Stimulated activated CD4-positive, alpha-beta T cell treated with anti-CD3 and anti-CD28 coated beads, TNF-alpha, amount 100 ng/mL, for 48 hours (primary cell): ENCODE measurements at regions not wholly inside any gene's neighbourhood (a gene's known extent, or its start where the extent isn't known, plus 50 kb on each side); places are given as distances from the start of the nearest gene placed in this dataset.

Experiments
- DNase-seq, 3 donors: peaks; one replicate each; pipeline ENCODE4 v3.0.0-alpha.2; 2020; ENCODE audit warnings: low read depth in 3 of 3

DNA sequence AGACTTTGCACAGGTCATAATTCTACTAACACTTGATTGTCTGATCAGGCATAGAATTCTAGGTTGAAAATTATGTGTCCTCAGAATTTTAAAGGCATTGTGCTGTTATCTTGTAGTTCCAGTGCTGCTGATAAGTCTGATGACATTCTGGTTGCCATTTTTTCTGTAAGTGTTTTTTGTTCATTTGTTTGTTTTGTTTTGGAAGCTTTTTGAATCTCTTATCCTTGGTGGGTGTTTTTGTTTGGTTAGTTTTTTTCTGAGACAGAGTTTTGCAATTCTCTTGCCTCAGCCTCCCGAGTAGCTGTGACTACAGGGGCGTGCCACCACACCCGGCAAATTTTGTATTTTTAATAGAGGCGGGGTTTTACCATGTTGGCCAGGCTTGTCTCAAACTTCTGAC, 178.9 kb downstream of the CCDC71L start:
- no peak for DNase-seq

DNA sequence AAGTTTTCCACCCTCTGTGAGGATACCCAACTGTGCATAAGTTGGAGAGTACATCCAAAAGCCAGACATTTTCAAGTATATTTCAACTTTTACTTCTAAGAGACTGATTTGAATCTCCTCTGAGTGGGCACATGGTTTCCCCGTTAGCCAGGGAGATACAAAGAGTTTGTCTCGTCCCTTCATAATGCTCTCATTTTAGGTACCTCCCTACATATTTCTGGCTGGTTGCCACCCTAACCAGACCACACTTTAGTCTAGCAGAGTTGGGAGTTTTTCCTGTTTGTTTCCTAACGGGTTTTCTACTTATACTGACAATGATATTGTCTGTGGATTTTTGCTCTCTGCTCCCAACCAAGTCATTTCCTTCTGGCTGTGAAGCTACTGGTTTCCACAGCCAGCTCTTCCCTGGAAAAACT, 180.3 kb downstream of the CCDC71L start:
- no peak for DNase-seq

DNA sequence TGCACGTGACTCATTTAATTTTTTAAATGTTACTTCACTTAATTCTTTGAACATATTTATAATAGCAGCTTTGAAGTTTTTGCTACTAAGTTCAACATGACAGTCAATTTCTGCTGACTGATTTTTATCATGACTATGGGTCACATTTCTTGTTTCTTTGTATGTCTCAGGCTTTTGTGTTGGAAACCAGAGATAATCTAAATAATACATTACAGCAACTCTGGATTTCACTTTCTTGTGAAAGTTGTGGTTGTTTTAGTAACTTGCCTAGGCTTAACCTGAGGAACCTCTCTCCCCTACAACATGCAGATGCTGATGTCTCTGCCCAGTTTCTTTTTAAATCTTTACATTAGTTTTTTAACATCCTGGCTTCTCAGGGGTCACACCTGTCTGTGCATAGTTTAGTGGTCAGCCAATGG, 180.8 kb downstream of the CCDC71L start:
- no peak for DNase-seq

DNA sequence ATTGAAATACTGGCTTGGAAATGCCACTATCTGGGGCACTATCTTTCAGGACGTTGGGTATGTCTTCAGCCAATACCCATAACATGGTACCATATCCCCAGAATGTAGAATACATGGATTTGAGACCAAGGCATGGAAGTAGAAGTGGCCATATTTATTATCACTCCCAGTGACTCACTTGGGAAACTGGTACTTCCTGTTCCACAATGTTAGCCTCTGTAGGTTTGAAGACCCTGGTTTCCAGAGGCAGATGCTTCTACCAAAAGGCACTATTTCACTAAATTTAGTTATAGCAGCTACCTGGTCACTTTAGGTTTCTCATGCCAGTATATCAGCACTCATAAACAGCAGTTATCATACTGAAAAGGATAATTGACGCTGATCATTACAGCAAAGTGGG, 184.2 kb downstream of the CCDC71L start:
- no peak for DNase-seq

DNA sequence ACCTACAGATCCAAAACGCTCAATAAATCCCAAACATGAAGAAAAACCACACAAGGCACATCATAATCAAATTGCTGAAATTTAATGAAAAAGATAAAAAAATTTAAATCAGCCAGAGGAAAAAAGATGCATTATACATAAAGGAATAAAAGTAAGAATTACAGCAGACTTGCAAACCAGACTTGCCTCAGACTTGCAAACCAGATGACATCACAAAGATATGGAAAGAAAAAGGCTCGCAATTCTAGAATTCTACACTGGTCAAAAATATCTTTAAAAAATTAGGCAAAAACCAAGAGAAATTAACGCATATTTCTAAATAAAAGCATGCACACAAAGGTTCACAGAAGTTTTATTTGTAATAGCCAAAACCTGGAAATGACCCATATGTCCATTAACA, 188.0 kb upstream of the NAMPT start:
- no peak for DNase-seq

DNA sequence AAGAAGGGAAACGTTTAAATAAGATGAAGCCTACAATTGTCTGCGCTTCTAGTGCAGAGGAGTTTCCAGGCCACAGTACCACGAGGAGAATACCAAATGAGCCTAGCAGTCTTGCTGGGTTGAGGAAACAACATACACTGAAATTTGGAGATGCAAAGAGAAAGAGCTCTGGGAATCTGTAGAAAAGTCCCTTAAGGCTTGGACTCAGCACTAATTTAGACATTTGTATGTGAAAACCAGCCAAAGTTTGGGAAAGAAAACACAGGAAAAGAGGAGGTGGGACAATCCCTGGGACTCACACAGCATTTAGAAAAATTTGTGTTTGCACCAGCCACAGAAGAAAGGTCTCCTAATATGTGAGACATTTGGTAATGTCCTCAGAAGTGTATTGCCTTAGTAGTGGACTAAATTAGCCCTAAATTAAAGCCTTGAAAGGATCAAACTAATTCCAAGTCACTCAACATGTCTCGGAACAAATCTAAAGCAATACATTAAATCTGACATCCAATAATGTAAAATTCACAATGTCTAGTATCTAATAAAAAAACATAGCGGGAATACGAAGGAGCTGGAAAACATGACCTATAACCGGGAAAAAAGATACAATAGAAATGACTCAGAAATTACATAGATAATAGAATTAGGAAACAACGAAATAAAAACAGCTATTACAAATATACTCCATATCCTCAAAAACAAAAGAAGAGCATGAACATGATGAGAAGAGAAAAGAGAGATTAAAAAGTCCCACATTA, 187.1 kb upstream of the NAMPT start:
- no peak for DNase-seq

DNA sequence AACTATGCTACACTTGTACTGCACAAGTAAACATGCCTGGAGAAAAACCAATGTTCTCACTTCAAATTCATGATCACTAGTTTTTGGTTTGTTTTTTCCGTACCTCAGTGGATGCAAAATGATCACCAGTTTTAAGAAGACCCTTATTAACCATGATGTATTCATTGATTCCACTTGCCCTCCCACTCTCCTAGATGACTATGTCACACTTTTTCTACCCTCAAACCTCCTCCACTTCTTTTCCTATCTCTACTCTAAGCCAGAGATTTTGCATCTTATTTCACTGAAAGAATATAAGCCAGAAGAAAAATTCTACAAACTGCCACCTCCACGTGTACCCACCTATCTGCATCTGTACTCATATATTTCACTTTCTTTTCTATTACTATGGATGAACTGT, 186.2 kb upstream of the NAMPT start:
- no peak for DNase-seq

DNA sequence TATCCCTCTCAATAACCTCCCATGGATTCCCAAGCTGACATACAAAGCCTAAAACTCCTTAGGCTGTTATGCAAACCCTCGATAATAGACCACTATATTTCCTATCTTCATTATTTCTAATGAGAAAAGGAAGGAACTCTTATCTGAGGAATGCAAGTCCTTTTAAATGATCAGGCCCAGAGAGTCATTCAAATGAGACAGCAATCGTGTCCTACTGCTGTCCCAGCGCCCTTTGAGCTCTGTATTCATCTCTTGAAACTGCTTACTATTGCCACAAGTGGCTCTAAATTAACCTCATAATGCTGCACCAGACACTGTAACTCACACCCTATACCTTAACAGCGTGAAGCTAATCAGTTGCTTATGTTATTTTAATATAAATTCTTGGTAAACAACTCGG, 182.1 kb upstream of the NAMPT start:
- no peak for DNase-seq

DNA sequence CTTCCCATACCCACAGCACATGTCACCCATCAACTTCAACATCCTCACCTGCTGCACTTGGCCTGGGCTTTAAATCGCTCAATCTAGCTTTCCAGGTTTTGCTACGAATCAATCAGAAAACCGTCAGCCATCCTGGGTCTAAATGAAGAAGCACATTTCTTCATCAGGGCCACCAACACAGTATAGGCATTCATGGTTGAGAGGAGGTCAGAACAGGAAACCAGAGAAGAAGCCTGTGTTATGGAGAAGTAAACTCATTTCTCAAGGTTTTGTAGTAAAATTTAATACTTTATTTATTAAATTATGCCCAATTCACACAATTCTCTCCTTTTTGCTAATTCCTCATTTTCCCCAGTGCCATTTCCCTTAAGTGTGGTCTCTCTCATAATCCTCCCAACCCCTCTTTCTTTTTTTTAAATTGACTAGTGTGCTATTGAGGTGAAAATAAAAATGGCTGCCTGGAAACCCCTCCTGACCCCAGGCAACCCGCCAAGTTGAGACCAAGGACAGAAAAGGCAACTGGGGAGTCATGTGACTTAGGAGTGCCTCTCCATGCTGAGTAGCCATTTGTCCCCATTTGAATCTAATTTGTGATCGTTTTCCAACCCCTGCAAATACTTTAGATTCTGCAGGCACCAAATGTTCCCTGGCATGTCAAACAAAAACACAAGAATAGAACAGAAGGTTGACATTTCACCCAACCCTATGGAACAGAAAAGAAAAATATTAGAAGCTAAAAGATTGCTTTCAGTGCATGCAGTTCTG, 181.1 kb upstream of the NAMPT start:
- DNase-seq, result no peak

DNA sequence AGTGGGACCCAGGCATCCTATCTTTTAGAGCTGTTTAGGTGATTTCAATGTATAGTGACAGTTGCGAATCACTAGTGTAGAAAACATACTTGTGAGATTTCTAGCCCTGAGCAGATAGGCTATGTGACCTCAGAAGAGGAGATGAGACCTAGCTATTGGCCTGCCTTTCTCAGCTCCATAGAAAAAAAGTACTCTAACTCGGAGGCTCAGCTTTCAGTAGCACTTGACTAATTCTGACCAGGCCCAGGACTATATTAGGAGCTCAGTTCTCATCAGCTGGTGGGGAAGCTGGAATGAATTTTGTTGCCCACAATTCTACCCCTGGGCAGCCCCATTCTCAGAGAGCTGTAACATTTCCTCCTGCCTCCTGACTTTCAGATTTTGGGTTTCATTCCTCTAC, 179.9 kb upstream of the NAMPT start:
- no peak for DNase-seq

DNA sequence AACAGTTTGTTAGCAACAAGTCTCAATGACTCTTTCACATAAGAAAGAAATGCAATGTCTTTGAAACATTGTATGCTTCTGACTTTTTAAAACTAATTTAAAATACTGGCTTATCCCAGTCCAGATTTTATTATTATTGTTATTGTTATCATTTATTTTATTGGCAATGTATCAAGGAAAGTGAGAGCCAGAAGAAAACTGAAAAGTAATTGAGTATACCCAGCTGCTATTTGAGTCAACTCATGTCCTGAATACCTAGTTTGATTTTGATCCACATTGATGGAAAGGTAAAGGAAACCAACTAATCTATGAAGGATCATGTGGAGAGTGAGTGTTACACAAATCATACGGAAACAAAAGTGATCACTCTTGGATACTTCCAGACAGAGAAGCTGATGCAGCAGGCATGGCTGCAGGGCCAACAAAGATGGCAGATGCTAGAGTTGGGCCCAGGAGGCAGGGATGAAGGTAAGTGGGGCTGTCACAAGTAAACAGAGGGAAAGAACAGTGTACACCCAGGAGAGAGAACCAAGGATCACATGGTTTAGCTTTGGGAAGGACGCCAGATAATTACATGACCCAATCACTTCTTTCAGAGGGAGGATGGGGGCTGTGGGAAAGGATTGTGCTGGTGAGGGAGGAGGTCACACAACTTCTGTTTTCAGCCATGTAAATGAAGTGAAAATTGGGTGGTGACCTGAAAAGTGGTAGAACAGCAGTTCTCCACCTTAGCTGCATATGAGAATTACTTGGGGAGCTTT, 179.2 kb upstream of the NAMPT start:
- no peak for DNase-seq

DNA sequence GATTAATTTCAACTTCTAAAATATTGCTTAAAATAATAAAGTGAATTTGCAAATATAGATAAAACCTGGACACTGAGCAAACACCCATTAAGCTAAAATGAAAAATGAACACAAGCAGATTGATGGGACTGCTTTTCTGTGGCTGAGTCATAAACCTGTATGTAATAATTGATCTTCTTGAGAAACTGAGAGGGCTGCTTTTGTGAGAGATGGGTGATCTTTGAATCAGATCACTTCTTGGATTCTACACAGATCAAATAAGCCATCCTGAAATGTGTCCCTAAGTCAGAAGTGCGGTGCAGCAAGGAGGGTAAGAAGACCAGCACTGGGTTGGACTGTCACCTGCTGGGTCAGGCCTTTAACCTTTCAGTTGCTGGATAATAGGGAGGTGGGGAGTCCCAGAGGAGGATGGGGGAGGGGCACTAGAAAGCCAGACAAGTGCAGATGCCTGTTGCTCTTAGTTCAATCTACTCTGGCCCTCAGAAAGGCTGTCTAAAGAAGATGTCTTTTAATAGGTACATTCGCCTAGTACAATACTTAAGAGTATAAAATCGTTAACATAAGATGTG, 178.2 kb upstream of the NAMPT start:
- DNase-seq, result no peak

DNA sequence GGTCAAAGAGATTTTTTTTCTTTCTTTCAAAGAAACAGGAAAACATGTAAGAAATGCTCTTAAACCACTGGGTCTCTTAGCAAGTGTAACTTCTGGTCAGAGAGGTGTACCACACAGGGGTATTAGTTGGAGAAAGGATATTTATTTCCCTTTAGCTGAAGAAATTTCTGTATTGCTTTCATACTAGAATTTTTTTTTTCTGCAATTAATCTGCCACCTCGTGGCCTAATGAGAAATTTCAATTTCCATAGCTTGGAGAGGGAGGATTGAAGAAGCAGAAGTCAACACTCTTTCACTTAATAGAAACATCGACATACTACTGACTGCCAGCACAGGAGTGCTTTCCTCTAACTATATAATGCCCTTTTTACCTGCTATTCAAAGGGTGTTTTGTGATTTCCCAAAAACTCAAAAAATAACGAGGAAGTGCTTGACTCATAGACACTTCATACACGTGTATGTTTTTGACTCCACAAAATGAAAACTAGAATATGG, 177.6 kb upstream of the NAMPT start:
- DNase-seq, result no peak

DNA sequence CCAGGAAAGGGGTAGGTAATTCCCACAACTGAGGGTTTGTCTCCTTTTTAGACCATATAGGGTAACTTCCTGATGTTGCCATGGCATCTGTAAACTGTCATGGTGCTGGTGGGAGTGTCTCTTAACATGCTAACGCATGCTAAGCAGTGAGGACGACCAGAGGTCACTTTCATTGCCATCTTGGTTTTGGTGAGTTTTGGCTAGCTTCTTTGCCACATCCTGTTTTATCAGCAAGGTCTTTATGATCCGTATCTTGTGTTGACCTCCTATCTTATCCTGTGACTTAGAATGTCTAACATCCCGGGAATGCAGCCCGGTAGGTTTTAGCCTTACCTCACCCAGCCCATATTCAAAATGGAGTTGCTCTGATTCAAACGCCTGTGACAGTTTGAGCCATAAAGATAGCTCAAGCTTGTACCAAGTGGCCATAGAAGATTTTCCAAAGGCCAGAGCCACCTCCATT, 176.0 kb upstream of the NAMPT start:
- DNase-seq, result no peak

DNA sequence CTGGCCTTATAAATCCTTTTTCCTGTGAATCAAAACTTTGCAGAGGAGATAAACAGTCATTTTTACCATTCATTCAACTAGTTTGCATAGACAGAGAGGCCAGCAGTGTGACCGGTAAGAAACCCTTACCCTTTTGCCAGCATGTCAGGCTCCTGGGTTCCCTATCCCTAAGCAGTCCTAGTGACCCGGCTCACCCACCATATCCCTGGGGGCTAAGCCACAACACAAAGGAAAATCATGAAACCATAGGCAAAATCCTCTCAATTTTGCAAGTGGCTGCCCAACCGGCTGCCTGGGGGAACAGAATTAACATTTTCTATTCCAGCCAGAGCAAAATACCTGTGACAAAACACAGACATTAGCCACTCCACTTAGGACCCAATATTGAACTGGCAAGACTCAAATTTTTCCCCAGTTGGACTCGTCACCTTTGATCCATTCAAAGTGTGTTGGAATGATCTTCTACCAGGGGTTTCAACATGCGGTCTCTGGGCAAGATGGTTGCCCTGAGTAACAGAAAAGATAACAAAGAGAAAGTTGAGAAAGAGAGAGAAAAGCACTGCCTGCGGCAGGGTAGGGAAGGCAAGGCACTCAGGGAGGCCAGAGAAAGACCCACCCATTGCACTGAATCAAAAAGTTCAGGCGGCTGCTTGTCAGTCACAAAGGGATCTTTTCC, 174.8 kb upstream of the NAMPT start:
- DNase-seq, result no peak

DNA sequence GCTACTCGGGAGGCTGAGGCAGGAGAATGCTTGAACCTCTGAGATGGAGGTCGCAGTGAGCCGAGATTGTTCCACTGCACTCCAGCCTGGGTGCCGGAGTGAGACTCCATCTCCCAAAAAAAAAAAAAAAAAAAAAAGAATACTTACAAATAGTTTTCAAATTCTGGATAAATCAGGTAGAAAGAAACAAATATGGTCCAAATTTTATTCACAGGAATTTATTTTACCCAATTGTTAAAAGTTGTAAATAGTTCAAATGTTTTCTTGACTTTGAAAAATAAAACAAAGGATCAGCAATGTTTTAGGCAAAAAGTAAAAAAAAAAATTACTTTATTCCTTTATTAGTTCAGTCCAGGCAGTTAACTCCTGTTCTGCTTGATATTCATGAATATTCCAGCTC, 172.9 kb upstream of the NAMPT start:
- no peak for DNase-seq

DNA sequence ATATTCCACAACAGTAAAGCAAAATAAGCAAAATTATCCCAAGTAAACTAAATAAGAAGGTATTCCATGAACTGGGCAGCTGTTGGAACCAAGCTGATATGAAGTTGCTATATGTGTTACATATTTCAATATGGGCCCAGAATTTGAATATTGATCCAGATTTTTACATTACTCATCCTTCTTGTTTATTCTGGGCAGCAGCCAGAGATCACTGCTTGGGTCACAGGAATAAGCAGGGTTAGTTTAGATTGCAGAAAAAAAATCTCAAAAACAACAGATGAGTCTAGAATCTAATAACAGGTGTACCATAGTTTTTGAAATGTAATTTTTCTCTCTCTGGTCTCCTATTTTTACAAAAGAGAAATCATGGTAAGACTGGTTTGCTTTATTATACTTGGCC, 171.5 kb upstream of the NAMPT start:
- no peak for DNase-seq

DNA sequence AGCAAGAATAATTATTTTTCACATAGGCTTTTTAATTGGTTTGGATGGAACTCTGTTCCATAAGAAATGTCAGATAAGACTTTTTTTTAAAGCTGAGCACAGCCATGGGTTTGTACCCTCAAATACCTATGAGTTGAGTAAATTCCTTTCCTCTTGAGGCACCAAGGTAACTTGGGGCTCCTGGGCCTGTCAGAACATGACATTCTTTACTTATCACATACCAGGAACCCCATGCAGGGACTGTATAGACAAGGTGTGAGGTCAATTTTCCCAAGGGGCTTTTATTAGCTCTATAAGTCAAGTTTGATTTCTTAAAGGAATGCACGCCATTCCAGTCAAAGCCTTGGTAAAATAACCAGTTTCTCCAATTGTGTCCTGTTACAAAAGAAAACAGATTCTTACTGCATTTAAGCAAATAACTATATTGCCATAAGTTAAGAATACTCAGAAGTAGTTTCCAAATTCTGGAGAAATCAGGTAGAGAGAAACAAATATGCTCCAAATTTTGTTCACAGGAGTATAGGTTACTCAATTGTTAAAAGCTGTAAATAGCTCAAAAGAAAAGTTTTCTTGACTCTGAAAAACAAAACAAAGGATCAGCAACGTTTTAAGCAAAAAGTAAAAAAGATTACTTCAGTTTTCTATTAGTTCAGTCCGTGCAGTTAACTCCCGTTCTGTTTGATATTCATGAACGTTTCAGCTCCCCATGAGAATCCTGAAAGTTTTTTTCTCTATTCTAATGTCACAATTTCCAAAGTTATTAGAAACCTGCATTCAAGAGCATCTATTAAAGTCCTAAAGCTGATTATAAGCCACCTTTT, 167.5 kb upstream of the NAMPT start:
- DNase-seq, result no peak

DNA sequence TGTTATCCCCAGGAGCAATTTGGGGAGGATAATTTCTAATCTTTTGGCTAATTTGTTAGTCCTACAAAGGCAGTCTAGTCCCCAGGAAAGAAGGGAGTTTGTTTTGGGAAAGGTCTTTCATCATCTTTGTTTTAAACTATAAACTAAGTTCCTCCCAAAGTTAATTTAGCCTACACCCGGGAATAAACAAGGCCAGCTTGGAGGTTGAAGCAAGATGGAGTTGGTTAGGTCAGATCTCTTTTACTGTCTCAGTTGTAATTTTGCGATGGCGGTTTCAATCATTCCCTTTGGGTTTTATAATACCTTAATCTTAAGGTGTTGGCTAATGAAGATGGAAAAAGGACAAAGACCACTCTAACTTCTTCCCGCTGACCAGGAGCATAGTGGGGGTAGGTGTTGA, 166.4 kb upstream of the NAMPT start:
- no peak for DNase-seq

DNA sequence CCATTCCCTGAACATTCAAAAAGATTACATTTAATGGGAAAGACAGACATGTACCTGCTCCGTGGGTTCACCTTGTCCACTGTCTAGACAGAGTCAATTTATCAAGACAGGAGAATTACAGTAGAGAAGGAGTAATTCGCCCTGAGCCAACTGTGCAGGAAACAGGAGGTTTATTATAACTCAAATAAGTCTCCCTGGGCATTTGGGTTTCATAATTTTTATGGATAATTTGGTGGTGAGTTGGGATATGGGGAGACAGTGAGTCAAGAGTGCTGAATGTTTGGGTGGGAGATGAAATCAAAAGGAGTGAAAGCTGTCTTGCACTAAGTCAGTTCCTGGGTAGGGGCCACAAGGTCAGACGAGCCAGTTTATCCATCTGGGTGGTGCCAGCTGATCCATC, 165.9 kb upstream of the NAMPT start:
- DNase-seq, result no peak
